NCI-H446 treated with DMSO at 0.1 percent for 48 hours (cell line): ENCODE measurements at regions not wholly inside any gene's neighbourhood (a gene's known extent, or its start where the extent isn't known, plus 50 kb on each side); places are given as distances from the start of the nearest gene placed in this dataset.
"Not testable (repeated sequence)": the region's sequence is repeated elsewhere in the genome, so short reads cannot be mapped to it uniquely, and the experiment has no call there.

Experiments
- DNase-seq: peaks from one replicate; lab custom pipeline; 2025; lab: John Stamatoyannopoulos, UW

GRCh38 chr20:56872620-56873458 lies 243.7 kb downstream of the TFAP2C start:
- no peak for DNase-seq

DNA sequence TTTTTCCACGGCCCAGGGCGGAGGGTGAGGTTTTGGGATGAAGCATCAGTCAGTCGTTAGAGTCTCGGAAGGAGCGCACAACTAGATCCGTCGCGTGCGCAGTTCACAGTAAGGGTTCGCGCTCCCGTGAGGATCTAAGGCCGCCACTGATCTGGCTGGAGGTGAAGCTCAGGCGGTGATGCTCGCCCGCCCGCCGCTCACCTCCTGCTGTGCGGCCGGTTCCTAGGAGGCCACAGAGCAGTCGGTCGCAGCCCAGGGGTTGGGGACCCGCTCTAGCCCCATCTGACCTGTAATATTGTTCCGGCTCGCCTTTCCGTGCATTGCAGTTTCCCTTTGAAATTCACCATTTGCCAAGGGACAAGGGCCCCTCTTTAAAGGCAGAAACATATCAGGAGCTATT lies 244.7 kb downstream of the TFAP2C start:
- no peak for DNase-seq

DNA sequence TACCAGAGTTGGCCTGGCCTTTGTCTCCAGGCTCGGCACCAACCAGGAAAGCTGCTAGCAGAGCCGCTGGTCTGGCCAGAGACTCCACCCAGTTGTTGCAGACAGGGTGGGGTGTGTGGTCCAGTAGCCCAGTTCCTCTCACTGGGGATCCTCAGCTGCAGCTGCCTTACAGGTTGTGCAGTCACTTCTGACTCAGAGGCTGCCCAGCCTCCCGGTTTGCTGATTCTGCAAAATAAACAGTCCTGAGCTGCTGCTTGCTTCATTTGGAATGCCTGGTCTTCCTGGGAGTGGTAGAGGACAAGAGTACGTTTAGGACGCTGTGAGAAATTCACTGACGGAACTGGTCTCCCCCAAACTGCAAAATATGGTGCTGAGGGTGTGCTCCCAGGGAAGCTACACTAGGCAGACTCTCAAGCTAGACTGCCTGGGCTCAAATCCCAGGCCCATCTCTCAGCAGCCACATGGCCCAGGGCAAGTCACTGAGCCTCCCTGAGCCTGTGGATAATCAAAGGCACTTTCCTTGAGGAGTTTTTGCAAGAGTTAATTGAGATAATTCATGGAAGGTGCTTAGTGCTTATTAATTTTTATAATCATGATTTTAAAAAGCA lies 246.1 kb downstream of the TFAP2C start:
- DNase-seq: no peak

DNA sequence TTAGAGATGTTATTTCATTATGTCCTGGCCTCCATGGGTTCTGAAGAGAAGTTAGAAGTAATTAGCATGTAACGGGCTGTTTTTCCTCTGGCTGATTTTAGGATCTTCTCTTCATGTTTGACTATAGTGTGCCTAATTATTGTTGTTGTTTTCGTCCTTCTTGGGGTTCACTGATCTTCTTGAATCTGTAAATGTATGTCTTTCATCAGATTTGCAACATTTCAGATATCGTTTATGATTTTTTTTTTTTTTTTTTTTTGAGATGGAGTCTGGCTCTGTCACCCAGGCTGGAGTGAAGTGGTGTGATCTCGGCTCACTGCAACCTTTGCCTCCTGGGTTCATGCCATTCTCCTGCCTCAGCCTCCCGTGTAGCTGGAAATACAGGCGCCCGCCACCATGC lies 246.7 kb downstream of the TFAP2C start:
- DNase-seq: no peak

DNA sequence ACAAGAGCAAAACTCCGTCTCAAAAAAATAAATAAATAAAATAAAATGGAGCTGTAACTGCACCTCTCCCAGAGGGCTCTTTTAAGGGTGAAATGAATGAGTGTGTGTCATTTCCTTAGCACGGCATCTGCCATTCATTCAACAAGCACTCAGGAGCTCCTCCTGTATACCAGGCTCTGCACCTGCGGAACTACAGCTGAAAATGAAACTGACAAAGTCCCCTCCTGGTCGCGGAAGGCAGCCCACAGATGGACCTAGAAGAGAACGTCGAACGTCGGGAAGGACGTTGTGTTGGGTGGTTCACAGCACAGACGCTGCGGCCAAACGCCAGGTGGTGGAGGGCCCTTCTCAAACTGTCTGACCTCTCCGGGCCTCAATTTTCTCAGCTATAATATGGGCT lies 256.4 kb downstream of the TFAP2C start:
- DNase-seq: no peak

DNA sequence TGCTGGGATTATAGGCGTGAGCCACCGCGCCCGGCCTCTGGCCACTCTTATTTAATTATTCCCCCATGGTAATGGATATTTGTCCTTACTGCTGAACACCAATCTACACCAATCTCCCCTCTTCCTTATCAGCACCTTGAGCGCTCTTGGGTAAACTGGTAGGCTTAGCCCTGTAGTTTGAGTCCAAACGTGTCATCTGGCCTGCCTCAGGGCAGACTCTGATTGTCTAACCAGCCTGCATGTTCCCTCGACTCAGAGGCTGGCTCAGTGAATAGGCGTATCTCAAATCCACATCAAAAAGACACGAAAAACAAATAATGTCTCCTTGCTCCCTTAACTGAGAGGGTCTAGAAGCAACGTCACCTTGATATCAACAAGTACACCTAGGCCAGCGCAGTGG lies 260.9 kb downstream of the TFAP2C start:
- no peak for DNase-seq

- no peak for DNase-seq
Measured at GRCh38 chr20:56893226-56893917, 264.3 kb downstream of the TFAP2C start.

GRCh38 chr20:56896447-56896846 lies 267.3 kb downstream of the TFAP2C start:
- no peak for DNase-seq

DNA sequence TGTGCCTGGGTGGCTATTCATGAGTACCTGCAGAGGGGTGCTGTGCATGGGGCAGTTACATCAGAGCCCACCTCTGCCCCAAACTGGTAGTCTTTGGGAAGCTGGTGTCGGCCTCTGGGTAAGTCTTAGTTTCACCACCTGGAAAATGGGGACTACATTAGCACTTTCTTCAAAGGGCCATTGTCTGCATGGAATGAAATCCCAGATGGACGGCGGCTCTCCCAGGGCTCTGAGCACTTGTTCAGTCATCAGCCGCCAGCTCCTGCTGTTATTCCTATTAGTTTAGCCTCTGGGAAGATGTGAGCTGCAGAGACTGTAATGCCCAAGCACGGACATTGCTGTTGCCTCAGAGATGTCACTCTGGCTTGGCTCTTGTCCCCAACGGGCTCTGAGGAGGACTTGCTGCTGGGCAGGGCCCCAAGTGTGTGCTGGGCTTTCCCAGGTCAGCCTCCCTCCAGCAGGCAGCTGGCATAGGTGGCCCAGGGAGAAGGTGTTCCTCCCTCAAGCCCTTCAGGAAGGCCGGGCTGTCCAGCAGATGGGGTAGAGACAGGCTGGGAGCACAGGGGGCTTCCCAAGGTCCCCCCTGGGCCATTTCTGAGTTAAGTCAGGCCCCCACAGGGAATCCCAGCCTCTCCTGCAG lies 268.3 kb downstream of the TFAP2C start:
- no peak for DNase-seq

DNA sequence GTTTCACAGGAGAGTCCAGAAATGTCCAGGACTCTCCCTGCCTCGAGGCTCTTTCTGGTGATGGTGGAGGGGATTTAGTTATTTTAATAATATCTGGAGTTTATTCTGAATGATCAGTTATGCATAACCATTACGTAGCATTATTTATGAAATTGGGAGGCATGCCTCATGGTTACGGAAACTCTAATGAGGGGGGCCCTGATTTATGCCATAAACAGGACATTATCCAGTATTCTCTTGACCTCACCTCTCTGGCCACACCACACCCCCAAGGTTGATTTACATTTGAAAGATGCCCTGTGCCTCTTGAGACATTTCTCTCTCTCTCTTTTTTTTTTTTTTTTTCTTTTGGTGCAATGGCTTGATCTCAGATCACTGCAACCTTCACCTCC lies 268.8 kb downstream of the TFAP2C start:
- DNase-seq: no peak

GRCh38 chr20:56899506-56899905 lies 270.4 kb downstream of the TFAP2C start:
- no peak for DNase-seq

GRCh38 chr20:56900252-56900651 lies 271.1 kb downstream of the TFAP2C start:
- no peak for DNase-seq

GRCh38 chr20:56903421-56903820 lies 274.3 kb downstream of the TFAP2C start:
- DNase-seq: no peak

GRCh38 chr20:56903858-56904257 lies 274.8 kb downstream of the TFAP2C start:
- no peak for DNase-seq

- no peak for DNase-seq
Measured at GRCh38 chr20:56909918-56910714, 281.0 kb downstream of the TFAP2C start.

GRCh38 chr20:56911946-56912345 lies 282.8 kb downstream of the TFAP2C start:
- DNase-seq: no peak

DNA sequence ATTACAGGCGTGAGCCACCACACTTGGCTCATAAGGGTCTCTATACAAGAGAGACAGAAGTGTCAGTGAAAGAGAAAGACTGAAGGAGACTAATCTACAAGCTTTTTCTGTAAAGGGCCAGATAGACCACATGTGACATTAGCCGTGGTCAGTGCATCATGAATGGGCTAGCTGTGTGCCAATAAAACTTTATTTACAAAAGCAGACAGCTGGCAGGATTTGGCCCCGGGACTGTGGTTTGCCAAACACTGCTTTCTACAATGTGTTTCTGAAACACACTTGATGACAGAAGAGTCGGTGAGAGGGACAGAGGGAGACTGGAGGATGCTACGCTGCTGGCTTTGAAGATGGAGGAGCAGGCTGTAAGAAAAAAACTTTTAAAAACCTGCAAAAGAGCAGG lies 285.4 kb downstream of the TFAP2C start:
- no peak for DNase-seq

- no peak for DNase-seq
Measured at GRCh38 chr20:56916345-56916622, 287.2 kb downstream of the TFAP2C start.

GRCh38 chr20:56920041-56920440 lies 290.9 kb downstream of the TFAP2C start:
- not testable (repeated sequence) for DNase-seq

GRCh38 chr20:56922497-56922896 lies 293.4 kb downstream of the TFAP2C start:
- DNase-seq: no peak

DNA sequence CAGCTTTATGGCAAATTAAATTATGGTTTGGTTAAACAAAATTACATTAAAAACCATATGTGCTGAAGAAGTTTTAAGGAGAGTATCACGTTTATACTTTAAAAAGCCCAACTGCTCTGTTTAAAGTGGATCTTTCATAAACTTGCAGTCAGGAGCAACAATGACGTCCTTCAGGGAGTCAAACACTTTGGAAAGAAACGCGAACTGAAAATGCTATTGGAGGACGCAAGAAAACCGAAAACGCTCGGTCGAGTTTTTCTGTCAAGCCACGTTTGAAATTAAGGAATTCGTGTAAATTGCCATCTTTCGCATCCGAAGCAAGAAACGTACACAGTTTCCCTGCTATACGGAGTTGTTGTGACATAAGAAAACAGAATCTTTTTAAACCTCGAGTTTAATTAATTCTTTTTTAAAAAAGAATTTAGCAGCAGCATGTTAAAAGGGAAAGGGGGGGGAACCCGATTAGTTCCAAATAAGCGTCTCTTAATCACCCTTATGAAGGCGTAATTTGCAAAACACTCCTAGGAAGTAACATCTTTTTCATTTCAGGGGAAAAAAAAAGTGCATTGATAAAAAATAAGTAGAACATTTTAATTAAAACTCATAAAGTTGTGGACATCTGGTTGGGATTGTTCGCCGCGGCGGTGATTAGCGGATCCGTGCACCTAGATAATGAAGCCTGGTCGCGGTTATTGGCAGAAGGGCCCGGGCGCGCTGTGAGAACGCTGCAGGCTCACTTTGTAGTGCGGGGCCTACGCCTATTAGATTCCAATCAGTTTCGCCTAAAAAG lies 295.4 kb downstream of the TFAP2C start:
- no peak for DNase-seq
